GM19468 (cell line): ENCODE measurements at regions not wholly inside any gene's neighbourhood (a gene's known extent, or its start where the extent isn't known, plus 50 kb on each side); places are given as distances from the start of the nearest gene placed in this dataset.

ENCODE experiments used
- ATAC-seq: cut with Tn5 transposase; IDR thresholded peaks from one replicate; pipeline ENCODE4 v1.9.1; 2021; ENCODE audit warnings: mild to moderate bottlenecking, moderate library complexity, moderate number of reproducible peaks; ENCODE audit not compliant: unreplicated experiment; ENCODE audit errors: extremely low read depth

- ATAC-seq, result no peak
Observed at GRCh38 chr7:81534446-81534845, 235.4 kb downstream of the HGF start.

- no peak for ATAC-seq
Observed at GRCh38 chr7:81533931-81534330, 235.9 kb downstream of the HGF start.

GRCh38 chr7:81533426-81533825 is 236.4 kb downstream of the HGF start:
- no peak for ATAC-seq

DNA sequence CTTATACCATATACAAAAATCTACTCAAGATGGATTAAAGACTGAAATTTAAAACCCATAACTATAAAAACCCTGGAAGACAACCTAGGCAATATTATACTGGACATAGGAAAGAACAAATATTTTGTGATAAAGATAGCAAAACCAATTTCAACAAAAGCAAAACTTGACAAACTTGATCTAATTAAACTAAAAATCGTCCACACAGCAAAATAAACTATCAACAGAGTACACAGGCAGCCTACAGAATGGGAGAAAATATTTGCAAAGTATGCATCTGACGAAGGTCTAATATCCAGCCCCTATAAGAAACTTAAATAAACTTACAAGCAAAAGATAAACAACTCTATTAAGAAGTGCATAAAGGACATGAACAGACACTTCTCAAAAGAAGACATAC is 240.1 kb downstream of the HGF start:
- ATAC-seq, result no peak

DNA sequence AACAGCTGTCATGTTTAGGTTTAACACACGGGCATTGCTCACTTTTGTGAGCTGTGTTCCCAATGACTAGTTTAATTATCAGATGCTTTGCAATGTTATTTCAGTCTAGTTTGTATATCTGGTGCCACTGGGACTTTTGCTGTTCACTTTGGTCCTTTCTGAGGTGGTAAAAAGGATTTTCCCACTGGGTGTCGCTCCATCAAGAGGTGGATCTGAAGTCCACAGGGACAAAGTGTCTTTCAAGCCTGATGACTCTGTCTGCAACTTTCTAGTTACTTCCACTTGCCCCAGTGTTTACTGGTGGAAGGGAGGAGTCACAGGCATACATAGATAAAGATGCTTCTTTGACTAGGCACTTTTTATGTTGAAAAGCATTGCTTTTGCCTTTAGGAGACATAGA is 242.2 kb downstream of the HGF start:
- ATAC-seq, result no peak

DNA sequence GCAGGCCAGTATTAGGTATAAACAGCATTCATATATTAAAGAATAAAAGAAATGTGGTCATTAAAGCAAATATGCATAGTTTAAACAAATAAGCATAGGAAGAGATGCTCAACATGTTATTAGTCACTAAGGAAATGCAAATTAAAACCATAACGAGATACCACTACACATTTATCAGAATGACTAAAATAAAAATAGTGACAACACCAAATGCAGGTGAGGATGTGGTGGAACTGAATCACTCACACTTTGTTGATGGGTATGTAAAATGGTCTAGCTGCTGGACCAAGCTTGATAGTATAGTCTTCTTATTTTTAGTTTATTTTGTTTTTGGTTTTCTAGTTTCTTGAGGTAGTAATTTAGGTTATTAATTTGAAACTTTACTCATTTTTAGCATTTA is 242.9 kb downstream of the HGF start:
- no peak for ATAC-seq

DNA sequence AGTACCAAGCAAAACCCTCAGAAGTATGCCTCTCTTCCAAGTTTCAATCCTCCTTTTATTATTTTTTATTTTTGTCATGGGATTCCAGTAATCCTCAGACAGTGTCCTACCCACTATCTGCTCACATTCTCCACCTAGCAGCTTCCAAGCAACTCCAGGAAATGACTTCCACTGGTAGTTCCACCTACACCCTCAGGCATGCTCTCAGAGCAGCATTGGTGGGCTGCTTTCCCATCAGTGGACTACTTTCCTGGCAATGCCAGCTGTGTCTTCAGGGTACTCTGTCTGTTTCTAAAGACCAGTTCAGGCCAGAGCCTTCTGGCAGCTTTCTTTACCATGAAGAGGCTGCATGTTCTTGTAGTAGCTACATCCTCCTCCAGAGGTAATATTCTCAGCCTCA is 244.0 kb downstream of the HGF start:
- no peak for ATAC-seq

- no peak for ATAC-seq
Observed at GRCh38 chr7:81519886-81520285, 250.0 kb downstream of the HGF start.

DNA sequence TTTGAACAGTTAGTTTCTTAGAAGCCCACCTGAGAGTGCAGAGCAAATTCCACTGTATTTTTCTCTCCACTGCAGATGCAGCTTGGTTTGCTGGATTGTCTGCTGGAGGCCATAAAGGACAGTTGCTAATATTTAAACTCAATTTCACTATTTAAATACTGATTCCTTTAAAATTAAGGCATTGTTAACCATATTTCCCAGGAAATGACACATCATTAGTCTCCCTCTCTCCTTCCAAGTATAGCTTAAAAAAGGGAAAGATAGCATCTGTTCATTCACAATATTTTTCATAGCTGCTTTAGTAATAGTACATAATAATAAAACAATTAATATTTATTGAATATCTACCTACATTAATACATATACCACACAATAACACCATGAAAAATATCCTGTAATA is 252.9 kb downstream of the HGF start:
- ATAC-seq, result no peak

DNA sequence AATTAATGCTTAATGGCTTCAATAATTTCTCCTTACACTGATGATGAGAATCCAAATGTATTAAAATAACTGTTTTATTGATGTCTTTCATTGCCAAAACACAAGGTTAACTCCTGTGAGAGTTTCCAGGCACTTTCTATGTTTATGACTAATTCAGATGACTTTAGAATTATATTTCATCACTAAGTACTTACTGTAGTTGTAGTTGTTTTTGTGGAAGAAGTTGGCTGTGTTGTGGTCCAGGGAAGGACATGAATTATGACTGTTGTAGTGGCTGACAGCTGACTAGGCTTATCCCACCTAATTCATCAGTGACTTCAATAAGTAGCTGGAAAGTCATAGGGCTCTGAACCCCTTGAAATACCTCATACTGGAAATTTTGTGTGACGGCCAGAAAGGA is 254.8 kb downstream of the HGF start:
- no peak for ATAC-seq

DNA sequence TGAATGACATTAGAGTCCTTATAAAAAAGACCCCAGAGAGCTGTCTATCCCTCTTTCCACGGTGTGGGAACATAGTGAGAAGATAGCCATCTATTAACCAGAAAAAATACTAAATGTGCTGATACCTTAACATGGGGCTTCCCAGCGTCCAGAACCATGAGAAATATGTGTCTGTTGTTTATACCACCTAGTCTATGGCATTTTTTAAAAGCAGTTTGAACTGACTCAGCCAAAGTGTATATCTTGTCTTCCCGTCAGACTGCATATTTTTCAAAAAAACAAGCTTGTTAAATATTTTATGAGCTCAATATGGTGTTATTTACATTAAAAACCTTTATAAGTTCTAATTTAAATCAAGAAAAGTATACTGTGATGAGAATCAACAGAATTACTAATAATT is 255.3 kb downstream of the HGF start:
- ATAC-seq, result no peak

DNA sequence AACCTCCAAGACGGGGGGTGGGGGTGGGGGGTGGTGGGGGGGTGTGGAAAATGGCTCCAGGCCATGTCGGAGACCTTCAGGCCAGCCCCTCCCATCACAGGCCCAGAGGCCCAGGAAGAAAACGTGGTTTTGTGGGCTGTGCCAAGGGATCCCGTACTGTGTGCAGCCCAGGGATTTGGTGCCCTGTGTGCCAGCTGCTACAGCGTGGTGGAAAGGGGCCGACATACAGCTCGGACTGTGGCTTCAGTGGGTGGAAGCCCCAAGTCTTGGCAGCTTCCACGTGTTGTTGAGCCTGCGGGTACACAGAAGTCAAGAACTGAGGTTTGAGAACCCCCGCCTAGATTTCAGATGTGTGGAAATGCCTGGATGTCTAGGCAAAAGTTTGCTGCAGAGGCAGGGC is 259.7 kb downstream of the HGF start:
- no peak for ATAC-seq

GRCh38 chr7:81507221-81507620 is 262.6 kb downstream of the HGF start:
- ATAC-seq, result no peak

DNA sequence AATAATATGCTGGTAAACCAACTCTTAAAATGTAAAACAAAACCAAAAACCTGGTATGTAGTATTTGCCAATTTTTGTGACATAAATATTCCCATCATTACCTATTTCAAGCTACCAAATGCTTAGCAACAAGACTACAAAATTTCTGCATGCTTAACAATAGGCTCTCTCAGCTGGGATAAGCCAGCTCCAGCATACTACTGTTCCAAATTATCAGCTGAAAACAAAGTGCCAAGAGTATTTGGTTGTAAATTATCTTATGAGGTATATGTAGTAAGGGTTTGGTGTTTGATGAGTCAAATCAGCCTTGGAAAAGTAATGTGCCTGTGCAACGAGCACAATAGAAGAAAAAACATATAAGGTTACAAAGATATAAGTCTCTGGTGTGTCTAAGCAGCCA is 263.2 kb downstream of the HGF start:
- no peak for ATAC-seq

GRCh38 chr7:81503771-81504170 is 266.1 kb downstream of the HGF start:
- no peak for ATAC-seq

DNA sequence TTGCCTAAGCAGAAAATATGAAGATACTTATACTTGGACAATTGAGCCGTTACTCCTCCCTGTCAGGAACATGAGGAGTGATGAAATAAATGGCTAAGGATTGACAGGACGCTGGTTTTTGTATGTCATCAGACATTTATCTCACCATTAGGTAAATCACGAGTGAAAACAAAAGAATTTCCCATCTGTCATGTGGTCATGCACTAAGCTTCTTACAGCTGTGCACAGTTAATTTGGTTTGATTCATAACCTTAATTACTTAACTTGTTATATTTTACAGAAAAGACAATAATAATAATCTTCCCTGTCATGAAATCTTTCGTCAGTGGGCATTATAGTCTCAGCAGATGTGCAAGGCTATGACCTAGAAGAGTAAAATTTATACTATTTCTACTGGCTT is 266.5 kb downstream of the HGF start:
- no peak for ATAC-seq

DNA sequence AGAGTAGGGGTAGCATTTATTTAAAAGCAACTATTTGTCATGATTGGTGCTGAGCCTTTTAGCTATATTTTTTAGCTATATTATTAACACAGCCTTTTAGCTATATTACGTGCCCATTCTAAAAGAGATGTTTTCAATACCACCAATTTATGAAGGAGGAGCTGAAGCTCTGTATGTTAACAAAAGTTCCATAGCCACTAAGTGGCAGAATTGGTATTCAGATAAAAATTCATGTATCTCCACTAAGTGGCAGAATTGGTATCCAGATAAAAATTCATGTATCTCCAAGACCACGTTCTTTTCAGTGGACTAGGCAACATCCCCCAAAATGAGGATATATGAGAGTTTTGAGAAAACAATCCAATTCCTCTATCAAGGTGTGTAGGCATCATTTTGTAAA is 268.6 kb downstream of the HGF start:
- no peak for ATAC-seq

DNA sequence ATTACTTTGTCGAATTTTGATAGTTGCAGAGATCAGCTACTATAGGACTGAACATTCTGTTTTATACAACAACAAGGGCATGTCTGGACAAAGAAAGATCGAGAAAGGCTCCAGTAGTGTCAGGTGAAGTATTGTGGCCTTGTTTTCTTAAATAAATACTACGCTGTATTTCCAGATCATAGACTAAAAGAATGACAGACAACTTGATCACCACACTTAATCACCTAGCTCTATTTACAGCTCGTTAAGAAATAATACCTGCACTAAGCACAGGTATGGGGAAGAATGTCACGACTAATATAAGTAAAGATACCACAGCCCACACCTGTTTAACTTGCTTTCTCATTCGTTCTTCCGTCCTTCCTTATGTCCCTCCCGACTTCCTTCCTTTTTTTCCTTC is 269.2 kb downstream of the HGF start:
- no peak for ATAC-seq

DNA sequence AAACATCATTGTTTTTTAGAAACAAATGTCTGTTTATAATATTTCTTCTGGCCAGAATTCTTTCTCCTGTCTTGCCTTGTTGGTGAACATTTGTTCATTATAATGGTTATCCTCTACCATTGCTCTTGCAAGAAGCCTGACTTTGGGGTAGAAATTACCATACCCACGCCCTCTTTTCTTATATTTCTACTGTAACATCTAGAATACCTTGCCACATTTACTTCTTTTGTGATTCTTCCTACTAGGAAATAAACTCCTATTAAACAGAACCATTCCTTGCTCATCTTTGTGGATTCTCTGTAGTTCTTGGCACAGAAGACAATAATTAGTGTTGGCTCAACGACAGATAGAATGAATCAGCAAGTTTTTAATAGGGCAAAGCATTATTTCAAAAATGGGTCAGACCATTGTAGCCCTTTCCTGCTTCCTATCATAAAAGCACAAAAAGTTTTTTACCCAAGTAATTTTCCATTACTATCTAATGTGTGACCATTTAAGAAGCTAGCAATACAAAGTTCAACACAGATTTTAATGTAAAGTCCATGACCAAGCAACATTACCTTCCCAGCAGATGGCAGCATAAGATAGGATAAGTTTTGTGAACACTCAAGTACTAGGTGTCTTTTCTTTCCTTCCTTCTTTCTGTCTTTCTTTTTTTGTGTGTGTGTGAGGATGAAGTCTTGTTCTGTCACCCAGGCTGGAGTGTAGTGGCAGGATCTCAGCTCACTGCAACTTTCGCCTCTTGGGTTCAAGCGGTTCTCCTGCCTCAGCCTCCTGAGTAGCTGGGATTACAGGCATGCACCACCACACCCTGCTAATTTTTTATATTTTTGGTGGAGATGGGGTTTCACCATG is 270.4 kb downstream of the HGF start:
- ATAC-seq, result peak; percentile 58

DNA sequence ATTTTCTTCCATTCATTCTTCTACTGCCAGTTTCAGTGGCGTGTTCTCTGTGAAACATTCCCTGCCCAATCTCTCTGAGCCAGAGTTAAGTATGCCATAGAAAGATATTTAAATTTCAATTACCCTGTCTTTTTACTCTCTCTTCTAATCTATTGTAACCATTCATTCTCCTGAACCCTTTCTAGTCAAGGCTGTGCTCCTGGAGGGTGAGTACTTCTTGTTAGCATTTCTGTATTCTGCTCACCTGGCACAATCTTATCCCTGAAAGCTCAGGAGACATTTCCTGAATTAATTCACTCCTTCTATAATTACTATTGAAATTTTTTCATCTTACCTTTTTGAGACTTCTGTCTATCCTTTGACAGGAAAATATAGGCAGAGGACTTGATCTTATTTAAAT is 271.7 kb downstream of the HGF start:
- ATAC-seq, result no peak

DNA sequence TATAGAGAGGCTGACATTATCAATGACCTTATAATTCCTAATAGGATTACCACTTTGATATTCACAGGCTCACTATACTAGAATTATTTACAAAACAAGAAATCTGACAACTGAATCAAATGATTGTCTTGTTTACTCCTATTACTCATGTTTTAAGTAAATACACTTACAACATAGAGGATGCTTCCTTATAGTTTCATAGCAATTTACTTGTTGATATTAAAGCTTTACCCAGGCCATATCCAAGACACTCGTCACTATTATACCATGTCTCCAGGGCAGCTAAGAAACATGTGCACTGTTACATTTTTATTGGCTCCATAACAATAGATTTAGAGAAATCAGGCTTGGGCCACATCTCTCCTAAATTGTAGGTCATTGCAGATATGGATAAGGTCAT is 276.9 kb downstream of the HGF start:
- ATAC-seq, result no peak

- ATAC-seq, result no peak
Observed at GRCh38 chr7:81492240-81492639, 277.6 kb downstream of the HGF start.
